ENCODE measurements at regions not wholly inside any gene's neighbourhood (a gene's known extent, or its start where the extent isn't known, plus 50 kb on each side); places are given as distances from the start of the nearest gene placed in this dataset.
A peak's percentile ranks its signal among the peaks of the same experiment; 100 is the strongest.
"Not testable (repeated sequence)": the region's sequence is repeated elsewhere in the genome, so short reads cannot be mapped to it uniquely, and the experiment has no call there.

DNA sequence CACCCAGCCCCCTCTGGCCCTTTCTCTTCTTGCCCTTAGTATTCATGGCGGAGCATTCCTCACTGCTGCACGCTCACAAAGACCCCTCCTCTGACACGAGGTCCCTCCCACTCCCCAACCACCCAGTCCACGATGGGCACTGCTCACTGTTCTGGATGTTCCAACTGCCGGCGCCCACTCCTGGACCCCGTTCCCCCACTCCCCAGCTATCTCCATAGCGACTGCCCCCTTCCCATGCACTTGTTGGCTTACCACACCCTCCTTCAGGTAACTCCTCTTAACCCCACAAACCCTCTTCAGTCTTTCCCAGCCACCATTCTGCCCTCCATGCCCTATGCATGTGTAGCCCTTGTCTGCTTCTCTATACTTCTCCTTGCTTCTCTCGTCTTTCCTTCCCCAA is 961.5 kb upstream of the DEFB115 start:
- DNase-seq, result not testable (repeated sequence)

DNA sequence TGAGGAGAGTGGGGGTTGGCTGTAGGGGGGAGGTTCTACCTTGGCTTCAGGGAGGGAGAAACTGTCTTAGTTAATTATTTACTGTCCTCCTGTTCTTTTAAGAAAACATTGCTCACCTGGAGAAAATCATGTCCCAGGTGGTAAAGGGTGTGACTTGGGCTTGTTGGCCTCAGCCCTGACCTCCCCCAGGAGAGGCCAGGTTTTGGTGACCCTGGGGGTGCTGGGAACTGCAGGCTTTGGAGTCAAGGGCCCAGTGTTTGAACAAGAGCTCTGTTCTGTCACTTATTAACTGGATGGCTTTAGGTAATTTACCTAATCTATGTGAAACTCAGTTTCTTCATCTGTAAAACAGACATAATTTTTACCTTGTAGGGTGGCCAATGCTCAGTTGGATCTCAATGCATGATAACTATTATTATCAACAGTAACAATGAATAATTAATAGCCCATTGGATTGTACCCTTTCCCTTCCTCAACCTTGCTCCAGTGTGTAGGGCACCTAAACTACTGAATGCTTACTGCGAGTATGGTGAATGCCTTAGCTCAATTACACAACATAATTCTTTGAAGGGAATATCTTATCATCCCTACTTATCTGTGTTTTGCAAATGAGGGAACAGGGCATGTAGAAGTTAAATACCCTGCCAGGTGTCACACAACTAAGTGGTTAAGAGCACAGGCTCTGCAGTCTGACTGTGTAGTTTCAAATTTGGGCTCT is 959.4 kb upstream of the DEFB115 start:
- not testable (repeated sequence) for DNase-seq

DNA sequence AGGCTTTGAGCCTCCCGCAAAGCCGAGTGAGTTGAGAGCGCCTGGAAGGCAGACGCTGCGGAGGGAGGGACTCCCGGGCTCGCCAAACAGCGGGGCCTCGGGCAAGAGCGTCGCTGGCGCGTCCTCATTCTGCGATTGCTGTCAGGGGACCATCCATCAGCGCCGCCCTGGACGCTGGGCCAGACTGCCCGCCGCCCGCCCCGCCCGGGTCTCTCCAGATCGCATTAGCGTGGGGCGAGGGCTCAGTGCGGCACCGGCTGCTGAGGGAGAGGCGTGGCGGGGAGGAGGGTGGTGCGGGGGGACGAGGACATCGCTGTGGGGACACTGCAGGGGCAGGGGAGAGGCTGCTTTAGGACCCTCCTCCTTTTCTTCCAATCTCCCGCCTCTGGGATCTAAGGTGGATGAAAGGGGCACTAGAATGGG is 957.2 kb upstream of the DEFB115 start:
- DNase-seq, result not testable (repeated sequence)

DNA sequence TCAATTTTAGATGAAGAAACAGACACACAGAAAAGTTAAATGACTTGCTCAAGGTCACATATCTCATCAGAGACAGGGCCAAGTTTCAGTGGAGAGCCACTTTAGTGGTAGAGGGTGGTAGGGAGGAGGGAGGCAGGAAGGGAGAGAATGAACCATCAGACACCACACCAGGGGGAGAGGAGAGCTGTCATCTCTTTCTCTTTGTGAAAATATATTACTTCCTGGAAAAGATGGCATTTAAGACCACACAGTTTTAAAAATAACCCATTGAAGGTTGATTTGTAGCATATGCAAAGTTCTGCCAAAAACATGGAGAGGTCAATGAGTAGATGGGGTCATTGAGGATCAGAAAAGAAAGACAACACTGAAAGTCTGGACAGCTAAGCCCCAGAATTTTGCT is 954.7 kb upstream of the DEFB115 start:
- not testable (repeated sequence) for DNase-seq

DNA sequence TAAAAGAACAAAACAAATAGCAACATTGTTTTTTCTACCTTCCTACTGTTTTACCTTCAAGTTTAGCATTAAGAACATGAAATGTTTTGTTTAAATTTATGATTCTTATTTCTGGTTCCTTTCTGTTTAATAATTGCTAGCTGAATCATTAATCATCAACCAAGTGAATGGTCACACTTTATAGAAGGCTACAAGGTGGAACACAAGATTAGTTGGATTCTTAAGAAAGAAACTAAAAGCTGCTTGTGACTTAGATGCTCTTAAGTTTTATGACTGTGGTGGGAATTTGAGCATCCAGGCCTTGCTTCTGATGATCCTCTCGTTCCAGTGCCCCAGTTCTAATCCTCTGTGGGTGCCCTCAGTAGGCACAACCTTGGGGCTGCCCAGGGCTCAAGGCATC is 947.5 kb upstream of the DEFB115 start:
- not testable (repeated sequence) for DNase-seq

DNA sequence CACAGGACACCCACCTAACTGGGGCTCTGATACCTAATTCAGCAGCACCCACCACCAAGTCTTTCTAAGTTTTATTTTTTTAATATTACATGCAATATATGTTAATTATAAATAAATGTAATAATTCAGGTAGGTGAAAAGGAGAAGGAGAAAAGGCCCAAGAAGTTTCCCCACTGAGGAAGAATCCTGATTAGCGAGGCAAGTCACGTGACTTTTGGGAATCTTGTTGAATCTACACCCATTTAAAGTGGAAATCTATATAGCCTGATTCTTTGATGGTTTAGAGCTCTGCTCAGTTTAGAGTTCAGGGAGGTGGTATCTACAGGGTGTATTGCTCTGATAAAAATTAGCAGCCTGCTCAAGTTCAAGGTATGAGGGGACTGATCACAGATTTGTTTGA is 947.1 kb upstream of the DEFB115 start:
- DNase-seq, result not testable (repeated sequence)

DNA sequence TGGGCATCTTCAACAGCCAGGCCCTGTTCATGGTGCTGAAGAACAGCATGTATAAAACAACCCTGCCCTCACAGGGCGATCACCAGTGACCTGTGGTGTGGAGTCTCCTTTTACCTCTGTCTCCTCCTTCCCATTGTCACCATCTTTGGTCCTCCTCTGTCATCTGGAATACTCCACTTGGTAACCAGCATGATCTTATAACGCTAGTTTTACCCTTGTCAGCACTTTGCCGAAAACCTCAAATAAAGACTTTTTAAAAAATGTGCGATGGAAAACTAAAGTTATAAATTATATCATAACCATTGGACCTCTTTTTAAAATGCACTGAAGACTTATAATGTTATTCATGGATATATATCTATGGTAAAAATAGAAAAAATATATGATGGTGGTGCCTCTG is 945.2 kb upstream of the DEFB115 start:
- not testable (repeated sequence) for DNase-seq

DNA sequence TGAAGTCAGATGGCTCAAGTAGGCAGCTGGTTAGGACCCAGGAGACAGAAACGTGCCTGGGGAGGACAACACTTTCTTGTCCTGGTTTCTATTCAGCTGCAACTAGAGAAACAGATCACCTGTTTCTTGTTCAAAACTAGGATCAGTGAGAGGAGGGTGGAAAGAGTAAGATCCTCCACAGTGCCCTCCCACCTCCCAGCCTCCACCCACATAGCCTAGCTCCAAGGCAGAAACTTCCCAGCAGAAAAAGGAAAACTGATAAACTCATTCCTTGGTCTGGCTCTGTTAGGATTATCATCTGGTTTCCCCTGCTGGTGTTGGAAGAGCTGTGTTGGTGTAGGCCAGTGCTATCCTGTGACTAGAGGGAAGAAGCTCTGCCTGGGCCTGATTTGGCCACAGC is 943.8 kb upstream of the DEFB115 start:
- DNase-seq, result not testable (repeated sequence)

DNA sequence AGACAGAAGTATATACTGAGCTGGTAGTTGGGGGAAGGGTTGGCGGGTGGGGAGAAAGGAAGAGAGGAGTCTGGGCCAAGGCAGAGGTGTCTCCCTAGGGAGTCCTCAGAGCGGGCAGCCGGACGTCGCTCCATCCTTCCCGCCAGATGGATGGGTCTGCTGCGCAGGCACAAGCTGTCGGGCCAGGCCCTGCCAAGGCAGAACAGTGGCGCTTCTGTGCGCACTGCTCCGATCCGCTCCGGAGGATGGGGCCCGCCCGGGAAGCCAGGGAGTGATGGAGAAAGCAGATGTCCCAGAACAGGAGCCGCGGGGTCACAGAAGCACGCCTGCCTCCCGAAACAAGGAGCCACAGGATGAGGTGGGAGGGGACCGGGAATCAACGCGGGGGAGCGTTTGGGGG is 941.4 kb upstream of the DEFB115 start:
- peak in 8 of 14 donors; percentile 3 to 68 (median 14) for DNase-seq

DNA sequence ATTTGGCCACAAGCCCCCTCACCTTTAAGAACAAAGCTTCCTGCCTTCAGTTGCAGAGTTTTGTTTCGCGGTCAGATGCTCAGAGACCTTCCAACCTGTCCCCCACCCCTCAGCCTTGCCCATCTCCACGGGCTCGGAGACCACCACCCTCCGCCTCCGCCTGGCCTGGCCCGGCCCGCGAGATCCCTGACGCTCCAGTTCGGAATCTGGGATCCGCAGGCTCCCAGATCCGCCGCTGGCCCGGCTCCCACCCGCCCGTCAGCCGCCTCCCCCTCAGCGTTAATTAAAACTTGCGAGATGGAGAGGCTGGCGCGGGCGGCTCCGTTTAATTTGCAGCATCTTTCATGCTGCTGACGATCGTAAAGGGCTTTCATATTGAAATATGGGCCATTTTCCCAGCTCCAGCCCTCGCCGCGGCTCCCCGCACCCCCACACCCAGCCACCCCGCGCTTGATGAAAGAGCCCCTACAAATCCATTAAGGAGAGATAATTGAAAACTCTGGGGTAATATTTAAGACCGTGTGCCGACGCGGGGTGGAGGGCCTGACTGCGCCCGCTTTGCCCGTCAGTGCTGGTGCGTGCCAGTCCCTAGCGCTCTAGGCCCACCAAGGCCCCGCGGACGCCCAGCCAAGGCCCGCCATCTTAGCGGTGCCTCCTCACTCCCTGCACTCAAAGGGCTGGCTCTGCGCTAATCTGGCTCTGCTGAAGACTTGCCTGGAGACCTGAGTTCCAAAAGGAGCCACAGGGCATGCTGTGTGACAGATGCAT is 940.7 kb upstream of the DEFB115 start:
- peak in 1 of 14 donors; percentile 41 for DNase-seq

DNA sequence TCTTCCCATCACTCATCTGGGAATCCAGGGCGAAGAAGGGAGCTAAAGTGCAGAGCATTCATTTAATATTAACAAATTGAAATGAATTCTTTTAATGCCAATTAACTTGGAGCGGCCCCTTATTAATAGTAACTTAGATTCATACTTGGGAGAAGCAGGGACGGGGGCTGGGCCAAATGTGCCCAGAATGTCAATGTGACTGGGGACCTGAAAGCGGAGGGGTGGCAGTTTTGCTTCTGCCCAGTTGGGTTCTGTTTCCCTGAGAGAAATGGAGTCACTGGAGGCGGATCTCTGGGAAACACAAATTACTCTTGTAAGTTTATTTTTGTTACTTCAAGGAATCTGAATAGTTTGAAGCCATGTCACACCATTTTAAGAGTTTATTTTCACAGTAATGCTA is 923.7 kb upstream of the DEFB115 start:
- DNase-seq, result not testable (repeated sequence)

DNA sequence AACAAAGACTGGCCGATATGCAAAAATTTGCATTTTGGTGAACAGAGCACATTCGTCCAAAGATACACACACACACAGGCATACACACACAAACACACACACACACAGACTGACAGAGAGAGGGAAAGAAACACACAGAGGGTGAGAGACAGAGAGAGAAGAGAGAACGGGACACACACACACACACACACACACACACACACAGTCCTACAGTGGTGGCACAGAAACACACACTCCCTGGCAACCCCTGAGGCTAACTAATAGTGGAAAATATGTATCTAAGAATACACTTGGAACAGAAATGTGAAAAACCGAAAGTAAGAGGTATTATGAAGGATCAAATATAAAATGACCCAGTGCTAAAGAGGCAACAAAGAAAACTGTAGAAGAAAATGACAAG is 919.9 kb upstream of the DEFB115 start:
- DNase-seq, result not testable (repeated sequence)

DNA sequence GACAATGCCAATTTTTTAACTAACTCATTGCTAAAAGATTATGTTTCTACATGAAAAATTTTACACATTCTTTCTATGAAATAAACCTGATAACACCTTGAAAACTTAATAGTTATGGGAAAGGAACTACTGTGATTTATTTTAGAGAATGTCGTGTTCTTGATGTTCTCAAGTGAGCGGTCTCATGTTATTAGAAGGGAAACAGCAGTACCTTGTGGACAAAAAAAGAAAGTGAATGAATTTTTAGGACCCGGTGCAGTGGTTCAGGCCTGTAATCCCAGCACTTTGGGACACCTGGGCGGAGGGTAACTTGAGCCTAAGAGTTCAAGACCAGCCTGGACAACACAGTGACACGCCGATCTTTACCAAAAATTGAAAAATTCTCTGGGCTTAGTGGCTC is 908.5 kb upstream of the DEFB115 start:
- not testable (repeated sequence) for DNase-seq

DNA sequence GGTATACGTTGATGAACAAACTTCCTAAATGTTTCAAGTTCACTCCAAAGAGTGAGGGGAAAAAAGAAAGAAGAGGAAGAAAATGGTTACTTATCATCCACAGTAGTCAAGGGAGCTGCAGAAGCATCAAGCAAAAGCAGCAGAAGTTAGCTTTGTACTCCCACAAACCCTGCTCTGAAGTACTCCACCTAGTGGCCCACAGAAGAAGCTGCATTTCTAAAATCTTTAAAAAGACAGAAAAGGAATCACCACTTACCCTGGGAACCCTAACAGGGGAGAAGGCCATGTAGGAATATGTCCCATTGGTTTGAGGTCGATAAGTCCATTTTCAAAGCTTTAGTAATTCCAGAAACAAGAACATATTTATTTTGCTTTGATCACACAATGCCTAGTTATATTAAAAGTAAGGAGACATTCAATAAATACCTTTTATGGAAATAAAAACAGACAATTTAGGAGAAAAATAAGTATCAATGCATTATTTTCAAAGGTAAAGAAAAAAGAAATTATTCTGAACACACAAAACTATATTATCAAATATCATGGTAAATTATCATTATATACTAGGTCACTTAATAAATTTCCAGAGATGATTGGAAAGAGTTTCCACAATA is 900.5 kb upstream of the DEFB115 start:
- DNase-seq, result not testable (repeated sequence)

DNA sequence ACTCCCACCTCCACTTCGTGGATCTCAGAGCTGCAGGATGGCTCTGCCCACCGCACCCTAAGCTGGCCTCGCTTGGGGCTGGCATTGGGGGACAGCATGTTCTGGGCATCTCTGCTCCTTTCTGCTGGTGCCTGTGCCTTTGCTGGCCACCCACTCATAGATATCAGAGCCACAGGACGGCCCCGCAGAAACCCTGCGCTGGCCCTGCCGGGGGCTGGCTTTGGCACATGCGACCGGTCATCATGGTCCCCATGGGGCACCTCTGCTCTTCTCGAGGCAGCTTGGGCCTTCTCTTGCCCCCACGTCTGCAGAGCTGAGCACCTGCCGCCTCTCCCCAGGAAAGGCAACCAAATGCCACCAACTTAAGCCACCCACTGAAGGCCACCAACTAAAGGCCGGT is 895.7 kb upstream of the DEFB115 start:
- not testable (repeated sequence) for DNase-seq

DNA sequence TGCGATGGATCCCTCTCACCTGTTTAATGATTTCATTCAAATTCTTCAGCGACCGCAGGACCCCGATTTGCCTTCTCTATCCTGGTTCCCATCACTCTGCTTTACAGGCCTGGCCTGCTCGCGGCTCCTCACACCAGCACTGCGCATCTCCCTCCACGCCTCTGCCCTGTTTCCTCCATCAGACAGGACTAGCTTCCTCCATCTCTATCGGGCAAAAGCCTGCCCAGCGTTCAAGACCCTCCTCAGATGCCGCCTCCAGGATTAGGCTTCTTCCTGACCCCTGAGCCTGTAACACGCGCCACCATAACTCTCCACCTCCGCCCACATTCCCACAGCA is 881.1 kb upstream of the DEFB115 start:
- DNase-seq, result not testable (repeated sequence)

DNA sequence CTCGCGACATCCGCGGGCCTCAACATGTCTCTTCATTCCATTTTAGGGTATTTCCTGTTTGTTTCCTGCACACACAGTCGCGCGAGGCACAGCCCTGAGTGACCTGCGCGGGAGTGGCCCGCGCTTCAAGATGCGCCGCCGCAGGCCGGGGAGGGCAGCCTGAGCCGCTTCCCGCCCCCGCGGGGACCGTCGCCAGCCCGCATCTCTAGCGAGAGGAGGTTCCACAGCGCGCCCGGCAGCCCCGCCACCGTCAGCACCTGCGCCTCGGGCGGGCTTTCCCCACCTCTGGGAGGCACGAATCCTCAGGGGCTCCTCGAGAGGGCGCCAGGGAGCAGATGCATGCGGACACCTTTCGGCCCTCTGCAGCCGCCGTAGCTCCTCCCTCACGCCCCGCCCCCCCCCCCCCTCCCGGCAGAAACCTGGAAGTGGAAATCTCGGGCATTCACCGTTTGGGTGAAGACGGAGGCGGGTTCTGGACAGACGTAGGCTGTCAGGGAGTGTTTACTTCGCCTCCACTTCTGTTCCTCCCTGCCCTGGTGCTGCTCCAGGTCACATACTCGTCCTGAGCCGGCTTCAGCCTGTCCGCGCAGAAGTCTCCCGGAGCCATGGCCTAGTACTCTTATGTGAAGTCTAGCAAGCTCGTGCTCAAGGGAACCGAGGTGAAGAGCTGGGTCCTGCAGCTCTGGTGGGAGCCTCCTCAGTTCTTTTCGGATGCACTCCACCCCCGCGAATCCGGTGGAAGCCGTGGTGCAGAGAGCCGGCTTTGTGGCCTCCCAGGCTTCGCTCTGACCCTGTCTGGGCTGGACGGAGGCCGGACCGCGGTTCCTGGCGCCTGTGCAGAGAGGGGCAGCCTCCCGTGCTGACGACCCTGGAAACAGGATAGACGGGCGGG is 880.5 kb upstream of the DEFB115 start:
- DNase-seq, result peak; percentile 14 to 92 (median 68)

DNA sequence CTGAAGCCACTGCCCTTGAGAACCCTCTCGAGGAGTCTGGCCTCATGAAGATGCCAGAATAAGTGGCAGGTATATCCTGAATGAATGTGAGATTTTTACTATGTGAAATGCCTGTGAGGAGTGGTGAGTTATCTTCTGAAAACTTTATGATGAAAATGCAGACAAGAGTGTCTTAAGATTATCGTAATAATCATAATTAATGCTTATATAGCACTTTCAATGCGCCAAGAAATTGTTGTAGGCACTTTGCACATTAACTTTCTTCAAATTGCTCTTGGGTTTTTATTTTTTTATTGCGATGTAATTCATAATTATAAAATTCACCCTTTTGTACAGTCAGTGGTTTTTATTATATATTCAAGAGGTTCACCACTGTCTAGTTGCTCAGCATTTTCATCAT is 879.1 kb upstream of the DEFB115 start:
- DNase-seq, result not testable (repeated sequence)

DNA sequence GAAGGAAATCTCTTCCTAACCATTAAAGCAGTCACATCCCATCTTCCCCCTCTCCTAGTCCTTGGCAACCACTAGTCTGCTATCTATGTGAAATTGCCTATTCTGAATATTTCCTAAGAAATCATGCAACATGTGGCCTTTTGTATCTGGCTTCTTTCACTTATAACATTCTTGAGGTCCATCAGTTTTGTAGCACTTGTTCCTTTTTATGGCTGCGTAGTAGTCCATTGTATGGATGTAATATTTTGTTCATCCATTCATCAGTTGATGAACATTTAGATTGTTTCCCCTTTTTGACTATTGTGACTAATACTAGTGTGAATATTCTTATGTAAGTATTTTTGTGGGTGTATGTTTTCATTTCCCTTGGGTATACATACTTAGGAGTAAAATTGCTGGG is 878.7 kb upstream of the DEFB115 start:
- not testable (repeated sequence) for DNase-seq

DNA sequence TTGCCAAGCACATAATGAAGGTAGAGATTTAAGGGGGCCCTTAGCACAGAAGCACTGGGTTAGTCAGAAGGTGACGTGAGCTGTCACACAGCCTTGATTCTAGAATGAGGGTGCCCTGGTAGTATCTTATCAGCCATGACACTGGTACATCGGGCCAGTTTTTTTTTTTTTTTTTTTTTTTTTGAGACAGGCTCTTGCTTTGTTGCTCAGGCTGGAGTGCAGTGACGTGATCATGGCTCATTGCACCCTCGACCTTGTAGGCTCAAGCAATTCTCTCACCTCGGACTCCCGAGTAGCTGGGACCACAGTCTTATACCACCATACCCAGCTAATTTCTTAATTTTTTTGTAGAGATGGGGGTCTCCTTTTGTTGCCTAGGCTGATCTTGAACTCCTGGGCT is 872.6 kb upstream of the DEFB115 start:
- DNase-seq, result not testable (repeated sequence)

DNA sequence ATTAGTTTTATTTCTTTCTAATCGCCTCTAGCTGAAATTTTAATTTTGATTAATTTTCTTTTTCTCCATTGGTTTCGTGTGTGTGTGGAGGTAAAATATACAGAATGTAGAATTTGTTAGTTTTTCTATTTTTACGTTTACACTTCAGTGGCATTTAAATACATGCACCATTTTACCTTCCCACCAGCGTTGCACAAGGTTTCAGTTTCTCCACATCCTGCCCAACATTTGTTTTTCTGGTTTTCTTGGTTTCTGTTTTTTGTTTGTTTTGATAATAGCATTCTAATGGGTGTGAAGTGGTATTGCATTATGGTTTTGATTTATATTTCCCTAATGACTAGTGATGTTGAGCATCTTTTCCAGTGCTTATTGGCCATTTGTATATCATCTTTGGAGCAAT is 871.4 kb upstream of the DEFB115 start:
- DNase-seq, result not testable (repeated sequence)

DNA sequence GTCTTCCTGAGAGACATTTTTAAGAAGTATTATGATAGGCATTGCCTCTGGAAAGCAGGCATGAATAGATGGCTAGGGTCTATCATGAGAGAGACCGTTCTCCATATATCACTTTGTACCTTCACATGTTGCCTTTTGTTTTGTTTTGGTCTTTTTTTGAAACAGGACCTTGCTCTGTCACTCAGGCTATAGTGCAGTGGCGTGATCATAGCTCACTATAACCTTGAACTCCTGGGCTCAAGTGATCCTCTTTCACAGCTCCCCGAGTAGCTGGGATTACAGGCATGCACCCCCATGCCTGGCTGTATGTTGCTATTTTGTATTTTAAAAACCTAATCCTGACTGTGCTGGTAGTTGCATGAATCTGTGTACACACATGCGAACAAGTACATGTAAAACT is 869.6 kb upstream of the DEFB115 start:
- not testable (repeated sequence) for DNase-seq

Measured in C1 segment of cervical spinal cord (tissue), 14 donors.